ENCODE measurements at regions not wholly inside any gene's neighbourhood (a gene's known extent, or its start where the extent isn't known, plus 50 kb on each side); places are given as distances from the start of the nearest gene placed in this dataset.

DNA sequence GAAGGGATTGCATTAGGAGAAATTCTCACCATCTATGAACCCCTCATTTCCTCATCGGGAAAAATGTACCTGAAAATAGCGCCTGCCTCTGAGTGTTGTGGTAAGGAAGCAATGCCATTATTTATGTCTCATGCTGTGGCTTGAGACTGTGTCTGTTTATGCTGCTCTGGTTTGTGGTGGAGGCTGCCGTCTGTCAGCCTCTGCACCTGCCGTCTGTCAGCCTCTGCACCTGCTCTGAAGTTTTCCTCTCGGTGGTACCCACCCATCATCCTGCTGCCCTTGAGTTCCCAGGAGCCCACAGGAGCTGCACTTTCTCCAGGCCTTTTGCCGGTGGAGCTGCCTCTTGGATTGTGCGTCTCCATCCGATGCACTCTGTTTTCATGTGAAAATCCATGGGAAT lies 68.5 kb upstream of the PPP2R3B start:
- ChIA-PET POLR2A (no interaction called here), CTCF (no interaction called here)
- Histone ChIP-seq H3K27ac (ENCODE audit: low read depth, low read length) (no peak overlapping the region), H3K4me3 (ENCODE audit: low read depth, low read length) (no peak overlapping the region), H3K9me3 (ENCODE audit: control insufficient read depth, insufficient read depth, low read length) (peaks cover 45% of the 10 kb centered on the region), H3K27me3 (ENCODE audit: control insufficient read depth, insufficient read depth, low read length) (no peaks in the 10 kb centered on the region)
- no peak for DNase-seq (ENCODE audit: low read depth, low spot score)
- TF ChIP-seq, protein P1, sequence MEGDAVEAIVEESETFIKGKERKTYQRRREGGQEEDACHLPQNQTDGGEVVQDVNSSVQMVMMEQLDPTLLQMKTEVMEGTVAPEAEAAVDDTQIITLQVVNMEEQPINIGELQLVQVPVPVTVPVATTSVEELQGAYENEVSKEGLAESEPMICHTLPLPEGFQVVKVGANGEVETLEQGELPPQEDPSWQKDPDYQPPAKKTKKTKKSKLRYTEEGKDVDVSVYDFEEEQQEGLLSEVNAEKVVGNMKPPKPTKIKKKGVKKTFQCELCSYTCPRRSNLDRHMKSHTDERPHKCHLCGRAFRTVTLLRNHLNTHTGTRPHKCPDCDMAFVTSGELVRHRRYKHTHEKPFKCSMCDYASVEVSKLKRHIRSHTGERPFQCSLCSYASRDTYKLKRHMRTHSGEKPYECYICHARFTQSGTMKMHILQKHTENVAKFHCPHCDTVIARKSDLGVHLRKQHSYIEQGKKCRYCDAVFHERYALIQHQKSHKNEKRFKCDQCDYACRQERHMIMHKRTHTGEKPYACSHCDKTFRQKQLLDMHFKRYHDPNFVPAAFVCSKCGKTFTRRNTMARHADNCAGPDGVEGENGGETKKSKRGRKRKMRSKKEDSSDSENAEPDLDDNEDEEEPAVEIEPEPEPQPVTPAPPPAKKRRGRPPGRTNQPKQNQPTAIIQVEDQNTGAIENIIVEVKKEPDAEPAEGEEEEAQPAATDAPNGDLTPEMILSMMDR (IDR thresholded peaks at IDR 0.05; ENCODE audit: low read depth, low read length), result no peak

DNA sequence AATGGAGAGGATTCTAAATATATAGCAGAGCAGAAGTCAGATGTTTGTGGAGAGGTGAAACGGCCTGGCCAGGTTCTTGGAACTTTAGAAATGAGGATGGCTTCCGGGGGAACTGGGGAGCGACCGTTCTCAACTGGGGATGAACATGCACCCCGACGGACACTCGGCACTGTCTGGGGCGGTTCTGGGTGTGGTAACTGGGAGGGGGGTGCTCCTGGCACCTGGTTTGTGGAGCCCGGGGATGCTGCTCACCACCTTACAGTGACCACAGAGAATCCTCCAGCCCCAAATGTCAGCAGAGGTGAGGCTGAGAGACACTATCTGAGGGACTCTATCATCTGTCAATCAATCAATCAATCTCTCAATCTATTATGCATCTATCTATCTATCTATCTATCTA lies 69.0 kb upstream of the PPP2R3B start:
- POLR2A ChIA-PET, result no interaction called here
- TF ChIP-seq, protein P1 (IDR thresholded peaks at IDR 0.05; ENCODE audit: low read depth, low read length), result no peak
- DNase-seq (ENCODE audit: low read depth, low spot score), result no peak
- CTCF ChIA-PET, result no interaction called here
- Histone ChIP-seq H3K4me3 (ENCODE audit: low read depth, low read length) (no peak overlapping the region), H3K9me3 (ENCODE audit: control insufficient read depth, insufficient read depth, low read length) (peaks cover 48% of the 10 kb centered on the region), H3K27ac (ENCODE audit: low read depth, low read length) (no peak overlapping the region), H3K27me3 (ENCODE audit: control insufficient read depth, insufficient read depth, low read length) (no peaks in the 10 kb centered on the region)

DNA sequence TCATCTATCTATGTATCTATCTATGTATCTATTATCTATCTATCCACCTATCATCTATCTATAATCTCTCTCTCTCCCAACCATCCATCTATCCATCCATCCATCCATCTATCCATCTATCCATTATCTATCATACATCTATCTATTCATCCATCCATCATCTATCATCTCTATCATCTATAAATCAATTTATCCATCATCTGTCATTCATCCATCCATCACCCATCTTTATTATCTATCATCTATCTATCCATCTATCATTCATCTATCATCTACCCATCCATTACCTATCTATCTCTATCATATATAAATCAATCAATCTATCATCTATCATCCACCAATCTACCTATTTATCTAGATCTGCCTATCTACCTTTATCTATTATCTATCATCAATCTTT lies 69.4 kb upstream of the PPP2R3B start:
- peaks cover 48% of the 10 kb centered on the region for H3K9me3 ChIP-seq (ENCODE audit: control insufficient read depth, insufficient read depth, low read length)
- no peak overlapping the region for H3K27ac ChIP-seq (ENCODE audit: low read depth, low read length)
- no peak overlapping the region for H3K4me3 ChIP-seq (ENCODE audit: low read depth, low read length)
- TF ChIP-seq, protein P1 (IDR thresholded peaks at IDR 0.05; ENCODE audit: low read depth, low read length), result no peak
- no peaks in the 10 kb centered on the region for H3K27me3 ChIP-seq (ENCODE audit: control insufficient read depth, insufficient read depth, low read length)
- CTCF ChIA-PET, result no interaction called here
- no peak for DNase-seq (ENCODE audit: low read depth, low spot score)
- POLR2A ChIA-PET, result no interaction called here

DNA sequence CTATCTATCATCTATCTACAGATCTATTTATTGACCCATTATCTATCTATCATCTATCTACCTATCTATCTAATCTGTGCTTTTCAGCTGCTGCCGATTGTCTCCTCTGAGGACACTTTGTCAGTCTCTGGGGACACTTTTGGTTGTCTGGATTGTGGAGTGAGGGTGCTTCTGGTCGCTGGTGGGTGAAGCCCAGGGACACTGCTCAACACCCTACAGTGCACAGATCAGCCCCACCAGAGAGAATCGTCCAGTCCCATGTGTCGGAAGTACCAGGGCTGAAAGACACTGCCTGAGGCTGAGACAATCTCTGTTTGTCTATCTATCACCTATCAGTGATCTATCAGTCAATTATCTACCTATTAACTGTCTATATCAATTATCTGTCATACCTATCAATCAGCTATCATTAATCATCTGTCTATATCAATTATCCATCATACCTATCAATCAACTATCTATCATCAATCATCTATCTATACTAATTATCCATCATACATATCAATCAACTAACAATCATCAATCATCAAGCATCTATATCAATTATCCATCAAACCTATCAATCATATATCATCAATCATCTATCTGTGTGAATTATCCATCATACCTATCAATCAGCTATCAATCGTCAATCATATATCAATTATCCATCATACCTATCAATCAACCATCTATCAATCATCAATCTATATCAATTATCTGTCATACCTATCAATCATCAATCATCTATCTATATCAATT lies 70.0 kb upstream of the PPP2R3B start:
- DNase-seq (ENCODE audit: low read depth, low spot score), result no peak
- Histone ChIP-seq H3K9me3 (ENCODE audit: control insufficient read depth, insufficient read depth, low read length) (peaks cover 49% of the 10 kb centered on the region), H3K27ac (ENCODE audit: low read depth, low read length) (no peak overlapping the region), H3K27me3 (ENCODE audit: control insufficient read depth, insufficient read depth, low read length) (no peaks in the 10 kb centered on the region), H3K4me3 (ENCODE audit: low read depth, low read length) (no peak overlapping the region)
- POLR2A ChIA-PET, result no interaction called here
- TF ChIP-seq, protein P1 (IDR thresholded peaks at IDR 0.05; ENCODE audit: low read depth, low read length), result no peak
- CTCF ChIA-PET, result no interaction called here

DNA sequence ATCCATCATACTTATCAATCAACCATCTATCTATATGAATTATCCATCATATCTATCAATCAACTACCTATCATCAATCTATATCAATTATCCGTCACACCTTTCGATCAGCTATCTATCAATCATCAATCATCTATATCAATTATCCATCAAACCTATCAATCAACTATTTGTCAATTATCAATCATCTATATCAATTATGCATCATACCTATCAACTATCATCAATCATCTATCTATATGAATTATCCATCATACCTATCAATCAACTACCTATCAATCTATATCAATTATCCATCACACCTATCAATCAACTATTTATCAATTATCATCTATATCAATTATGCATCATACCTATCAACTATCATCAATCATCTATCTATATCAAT lies 70.6 kb upstream of the PPP2R3B start:
- TF ChIP-seq, protein P1 (IDR thresholded peaks at IDR 0.05; ENCODE audit: low read depth, low read length), result no peak
- Histone ChIP-seq H3K9me3 (ENCODE audit: control insufficient read depth, insufficient read depth, low read length) (peaks cover 51% of the 10 kb centered on the region), H3K4me3 (ENCODE audit: low read depth, low read length) (no peak overlapping the region), H3K27ac (ENCODE audit: low read depth, low read length) (no peak overlapping the region), H3K27me3 (ENCODE audit: control insufficient read depth, insufficient read depth, low read length) (no peaks in the 10 kb centered on the region)
- POLR2A ChIA-PET, result no interaction called here
- DNase-seq (ENCODE audit: low read depth, low spot score), result no peak
- CTCF ChIA-PET, result no interaction called here
